Mononuclear cell (primary cell): ENCODE measurements at regions not wholly inside any gene's neighbourhood (a gene's known extent, or its start where the extent isn't known, plus 50 kb on each side); places are given as distances from the start of the nearest gene placed in this dataset.
"Not testable (repeated sequence)": the region's sequence is repeated elsewhere in the genome, so short reads cannot be mapped to it uniquely, and the experiment has no call there.

ENCODE experiments used
- H3K27me3 ChIP-seq: 2 replicates; pipeline ENCODE4 v1.6.0; 2011; ENCODE audit warnings: low read length, control low read depth; ENCODE audit not compliant: insufficient read depth
- H3K4me1 ChIP-seq: 2 replicates; pipeline ENCODE4 v1.5.1; 2011; ENCODE audit warnings: mild to moderate bottlenecking, low read length, control low read depth; ENCODE audit not compliant: insufficient read depth
- H3K4me3 ChIP-seq: 2 replicates; pipeline ENCODE4 v1.5.1; 2011; ENCODE audit warnings: mild to moderate bottlenecking, low read length, moderate library complexity
- H3K9me3 ChIP-seq: 2 replicates; pipeline ENCODE4 v1.5.1; 2011; ENCODE audit warnings: low read depth, mild to moderate bottlenecking, control low read depth, low read length

- Histone ChIP-seq H3K4me1 (no peaks in the 10 kb centered on the region), H3K9me3 (no peaks in the 10 kb centered on the region), H3K27me3 (peaks cover 8% of the 10 kb centered on the region), H3K4me3 (no peak overlapping the region)
Measured at GRCh38 chr12:66755727-66756395, 77.0 kb upstream of the GRIP1 start.

GRCh38 chr12:66756631-66757030, 77.8 kb upstream of the GRIP1 start:
- H3K4me1 ChIP-seq = no peaks in the 10 kb centered on the region
- H3K9me3 ChIP-seq = no peaks in the 10 kb centered on the region
- no peak overlapping the region for H3K4me3 ChIP-seq
- peaks cover 5% of the 10 kb centered on the region for H3K27me3 ChIP-seq

GRCh38 chr12:66760122-66760521, 81.2 kb upstream of the GRIP1 start:
- H3K27me3 ChIP-seq, H3K9me3 ChIP-seq, H3K4me1 ChIP-seq, H3K4me3 ChIP-seq: not testable (repeated sequence)

- H3K4me1 ChIP-seq = no peaks in the 10 kb centered on the region
- H3K27me3 ChIP-seq = no peaks in the 10 kb centered on the region
- no peaks in the 10 kb centered on the region for H3K9me3 ChIP-seq
- H3K4me3 ChIP-seq = no peak overlapping the region
Measured at GRCh38 chr12:66763467-66763866, 84.6 kb upstream of the GRIP1 start.

GRCh38 chr12:66765204-66765603, 86.3 kb upstream of the GRIP1 start:
- H3K9me3 ChIP-seq = no peaks in the 10 kb centered on the region
- H3K4me3 ChIP-seq = no peak overlapping the region
- H3K4me1 ChIP-seq = no peaks in the 10 kb centered on the region
- H3K27me3 ChIP-seq = no peaks in the 10 kb centered on the region

GRCh38 chr12:66767536-66767935, 88.7 kb upstream of the GRIP1 start:
- H3K4me3 ChIP-seq = no peak overlapping the region
- H3K4me1 ChIP-seq = no peaks in the 10 kb centered on the region
- H3K9me3 ChIP-seq = no peaks in the 10 kb centered on the region
- H3K27me3 ChIP-seq = no peaks in the 10 kb centered on the region

GRCh38 chr12:66768293-66768692, 89.4 kb upstream of the GRIP1 start:
- no peak overlapping the region for H3K4me3 ChIP-seq
- no peaks in the 10 kb centered on the region for H3K27me3 ChIP-seq
- no peaks in the 10 kb centered on the region for H3K4me1 ChIP-seq
- no peaks in the 10 kb centered on the region for H3K9me3 ChIP-seq

GRCh38 chr12:66774929-66775328, 96.1 kb upstream of the GRIP1 start:
- no peaks in the 10 kb centered on the region for H3K9me3 ChIP-seq
- no peak overlapping the region for H3K4me3 ChIP-seq

GRCh38 chr12:66775871-66776270, 97.0 kb upstream of the GRIP1 start:
- H3K4me1 ChIP-seq = no peaks in the 10 kb centered on the region
- H3K27me3 ChIP-seq = no peaks in the 10 kb centered on the region
- H3K9me3 ChIP-seq = no peaks in the 10 kb centered on the region
- H3K4me3 ChIP-seq = no peak overlapping the region

More at GRCh38 chr12:66774929-66775328, 96.1 kb upstream of the GRIP1 start:
- Histone ChIP-seq H3K27me3 (no peaks in the 10 kb centered on the region), H3K4me1 (no peaks in the 10 kb centered on the region)

- H3K27me3 ChIP-seq = no peaks in the 10 kb centered on the region
- no peak overlapping the region for H3K4me3 ChIP-seq
- H3K9me3 ChIP-seq = no peaks in the 10 kb centered on the region
- no peaks in the 10 kb centered on the region for H3K4me1 ChIP-seq
Measured at GRCh38 chr12:66776974-66777373, 98.1 kb upstream of the GRIP1 start.

GRCh38 chr12:66779466-66779865, 100.6 kb upstream of the GRIP1 start:
- Histone ChIP-seq H3K4me1 (no peaks in the 10 kb centered on the region), H3K9me3 (no peaks in the 10 kb centered on the region), H3K27me3 (no peaks in the 10 kb centered on the region), H3K4me3 (no peak overlapping the region)

- H3K9me3 ChIP-seq = no peaks in the 10 kb centered on the region
Measured at GRCh38 chr12:66786531-66787308, 107.8 kb upstream of the GRIP1 start.

GRCh38 chr12:66799551-66799950, 120.7 kb upstream of the GRIP1 start:
- no peaks in the 10 kb centered on the region for H3K27me3 ChIP-seq
- no peaks in the 10 kb centered on the region for H3K4me1 ChIP-seq
- no peak overlapping the region for H3K4me3 ChIP-seq
- no peaks in the 10 kb centered on the region for H3K9me3 ChIP-seq

More at GRCh38 chr12:66786531-66787308, 107.8 kb upstream of the GRIP1 start:
- H3K4me1 ChIP-seq = no peaks in the 10 kb centered on the region
- H3K4me3 ChIP-seq = no peak overlapping the region
- no peaks in the 10 kb centered on the region for H3K27me3 ChIP-seq

- H3K4me1 ChIP-seq = no peaks in the 10 kb centered on the region
- no peak overlapping the region for H3K4me3 ChIP-seq
- no peaks in the 10 kb centered on the region for H3K9me3 ChIP-seq
- no peaks in the 10 kb centered on the region for H3K27me3 ChIP-seq
Measured at GRCh38 chr12:66800046-66800445, 121.2 kb upstream of the GRIP1 start.

GRCh38 chr12:66803930-66804329, 125.1 kb upstream of the GRIP1 start:
- no peak overlapping the region for H3K4me3 ChIP-seq
- no peaks in the 10 kb centered on the region for H3K27me3 ChIP-seq
- no peaks in the 10 kb centered on the region for H3K9me3 ChIP-seq
- H3K4me1 ChIP-seq = no peaks in the 10 kb centered on the region

- no peaks in the 10 kb centered on the region for H3K4me1 ChIP-seq
- H3K9me3 ChIP-seq = no peaks in the 10 kb centered on the region
- H3K4me3 ChIP-seq = no peak overlapping the region
- no peaks in the 10 kb centered on the region for H3K27me3 ChIP-seq
Measured at GRCh38 chr12:66804563-66804974, 125.7 kb upstream of the GRIP1 start.
